ENCODE measurements at regions not wholly inside any gene's neighbourhood (a gene's known extent, or its start where the extent isn't known, plus 50 kb on each side); places are given as distances from the start of the nearest gene placed in this dataset.
"Not testable (repeated sequence)": the region's sequence is repeated elsewhere in the genome, so short reads cannot be mapped to it uniquely, and the experiment has no call there.

GRCh38 chr5:114838937-114839336 is 330.8 kb downstream of the TRIM36 start:
- no peak for DNase-seq (ENCODE audit: low read depth in 4 of 4, low spot score in 2 of 4)

- DNase-seq (ENCODE audit: low read depth in 4 of 4, low spot score in 2 of 4): no peak
Observed at GRCh38 chr5:114830114-114830513, 339.6 kb downstream of the TRIM36 start.

GRCh38 chr5:114822863-114823262 is 346.8 kb downstream of the TRIM36 start:
- no peak for DNase-seq (ENCODE audit: low read depth in 4 of 4, low spot score in 2 of 4)

GRCh38 chr5:114822436-114822835 is 347.3 kb downstream of the TRIM36 start:
- DNase-seq (ENCODE audit: low read depth in 4 of 4, low spot score in 2 of 4): no peak

GRCh38 chr5:114790403-114790792 is 379.3 kb downstream of the TRIM36 start:
- DNase-seq (ENCODE audit: low read depth in 4 of 4, low spot score in 2 of 4): no peak

GRCh38 chr5:114789773-114790402 is 379.8 kb downstream of the TRIM36 start:
- peak in 3 of 4 donors; percentile 5 to 34 (median 16) for DNase-seq (ENCODE audit: low read depth in 4 of 4, low spot score in 2 of 4)

- no peak for DNase-seq (ENCODE audit: low read depth in 4 of 4, low spot score in 2 of 4)
Observed at GRCh38 chr5:114782869-114783268, 386.8 kb downstream of the TRIM36 start.

GRCh38 chr5:114782177-114782576 is 387.5 kb downstream of the TRIM36 start:
- no peak for DNase-seq (ENCODE audit: low read depth in 4 of 4, low spot score in 2 of 4)

- DNase-seq (ENCODE audit: low read depth in 4 of 4, low spot score in 2 of 4): no peak
Observed at GRCh38 chr5:114780290-114780689, 389.4 kb downstream of the TRIM36 start.

- DNase-seq (ENCODE audit: low read depth in 4 of 4, low spot score in 2 of 4): no peak
Observed at GRCh38 chr5:114744406-114744805, 382.5 kb downstream of the KCNN2 start.

GRCh38 chr5:114734238-114734637 is 372.4 kb downstream of the KCNN2 start:
- no peak for DNase-seq (ENCODE audit: low read depth in 4 of 4, low spot score in 2 of 4)

GRCh38 chr5:114729986-114730385 is 368.1 kb downstream of the KCNN2 start:
- no peak for DNase-seq (ENCODE audit: low read depth in 4 of 4, low spot score in 2 of 4)

GRCh38 chr5:114727358-114727757 is 365.5 kb downstream of the KCNN2 start:
- DNase-seq (ENCODE audit: low read depth in 4 of 4, low spot score in 2 of 4): peak; percentile 23 to 32 (median 26)

GRCh38 chr5:114726131-114726530 is 364.3 kb downstream of the KCNN2 start:
- DNase-seq (ENCODE audit: low read depth in 4 of 4, low spot score in 2 of 4): no peak

- no peak for DNase-seq (ENCODE audit: low read depth in 4 of 4, low spot score in 2 of 4)
Observed at GRCh38 chr5:114719268-114719667, 357.4 kb downstream of the KCNN2 start.

- DNase-seq (ENCODE audit: low read depth in 4 of 4, low spot score in 2 of 4): no peak
Observed at GRCh38 chr5:114716955-114717354, 355.1 kb downstream of the KCNN2 start.

GRCh38 chr5:114704225-114704893 is 342.5 kb downstream of the KCNN2 start:
- not testable (repeated sequence) for DNase-seq (ENCODE audit: low read depth in 4 of 4, low spot score in 2 of 4)

- no peak for DNase-seq (ENCODE audit: low read depth in 4 of 4, low spot score in 2 of 4)
Observed at GRCh38 chr5:114702731-114703130, 340.9 kb downstream of the KCNN2 start.

GRCh38 chr5:114702136-114702535 is 340.3 kb downstream of the KCNN2 start:
- DNase-seq (ENCODE audit: low read depth in 4 of 4, low spot score in 2 of 4): no peak

GRCh38 chr5:114700823-114701222 is 339.0 kb downstream of the KCNN2 start:
- DNase-seq (ENCODE audit: low read depth in 4 of 4, low spot score in 2 of 4): no peak

GRCh38 chr5:114695292-114695904 is 333.5 kb downstream of the KCNN2 start:
- DNase-seq (ENCODE audit: low read depth in 4 of 4, low spot score in 2 of 4): no peak

GRCh38 chr5:114686356-114686755 is 324.5 kb downstream of the KCNN2 start:
- DNase-seq (ENCODE audit: low read depth in 4 of 4, low spot score in 2 of 4): no peak

Measured in left renal cortex interstitium (tissue), 4 donors.